ENCODE measurements at regions not wholly inside any gene's neighbourhood (a gene's known extent, or its start where the extent isn't known, plus 50 kb on each side); places are given as distances from the start of the nearest gene placed in this dataset.

GRCh38 chr15:31465083-31465955, 138.7 kb downstream of the KLF13 start:
- H3K36me3 ChIP-seq (ENCODE audit: low read depth), result no peaks in the 10 kb centered on the region
- H2AFZ ChIP-seq, result no peak overlapping the region
- DNase-seq, result no peak
- 54 to 57% methylated on average over 10 of the region's 10 CpGs for WGBS, 2 experiments (ENCODE audit: low coverage in 1 of 2, low lambda C conversion rate in 2 of 2, missing lambda C conversion rate in 2 of 2)
- no peak overlapping the region for H3K4me2 ChIP-seq (ENCODE audit: unreplicated experiment)
- H3K9me3 ChIP-seq (ENCODE audit: low read depth), result no peaks in the 10 kb centered on the region
- H3F3A ChIP-seq (ENCODE audit: insufficient read depth), result peaks cover 7% of the 10 kb centered on the region; the same call in 1 of the 2 replicates
- no peaks in the 10 kb centered on the region for H4K20me1 ChIP-seq (ENCODE audit: insufficient read depth)
- TF ChIP-seq EZH2phosphoT487 (IDR thresholded peaks at IDR 0.05; ENCODE audit: insufficient read depth, low read depth) (no peak), EZH2 (IDR thresholded peaks at IDR 0.05; ENCODE audit: insufficient read depth, poor library complexity, severe bottlenecking) (no peak)
- H3K4me3 ChIP-seq, result no peak overlapping the region
- H3K9me2 ChIP-seq (ENCODE audit: insufficient read depth), result no peaks in the 10 kb centered on the region
- H3K27me3 ChIP-seq (replicated peaks; ENCODE audit: insufficient read depth), result no peaks in the 10 kb centered on the region
- in situ Hi-C loops (cut with MboI), result no loop called here
- H3K4me1 ChIP-seq (ENCODE audit: insufficient read depth), result peaks cover 10% of the 10 kb centered on the region
- no peaks in the 10 kb centered on the region for H3K79me2 ChIP-seq (ENCODE audit: insufficient read depth)
- H3K9ac ChIP-seq, result no peak overlapping the region
- H3K27ac ChIP-seq, result no peak overlapping the region

GRCh38 chr15:31467361-31467760, 140.7 kb downstream of the KLF13 start:
- in situ Hi-C loops (cut with MboI), result no loop called here
- Histone ChIP-seq H3K4me3 (no peak overlapping the region), H3K27ac (no peak overlapping the region), H3K4me1 (ENCODE audit: insufficient read depth) (peaks cover 13% of the 10 kb centered on the region), H3F3A (ENCODE audit: insufficient read depth) (peaks cover 10% of the 10 kb centered on the region), H2AFZ (no peak overlapping the region), H3K9me2 (ENCODE audit: insufficient read depth) (no peaks in the 10 kb centered on the region), H4K20me1 (ENCODE audit: insufficient read depth) (no peaks in the 10 kb centered on the region), H3K27me3 (replicated peaks; ENCODE audit: insufficient read depth) (no peaks in the 10 kb centered on the region), H3K9ac (no peak overlapping the region), H3K79me2 (ENCODE audit: insufficient read depth) (no peaks in the 10 kb centered on the region), H3K9me3 (ENCODE audit: low read depth) (no peaks in the 10 kb centered on the region), H3K4me2 (ENCODE audit: unreplicated experiment) (no peak overlapping the region), H3K36me3 (ENCODE audit: low read depth) (no peaks in the 10 kb centered on the region)
- no peak for TF ChIP-seq EZH2 (IDR thresholded peaks at IDR 0.05; ENCODE audit: insufficient read depth, poor library complexity, severe bottlenecking)
- TF ChIP-seq EZH2phosphoT487 (IDR thresholded peaks at IDR 0.05; ENCODE audit: insufficient read depth, low read depth), result no peak
- no peak for DNase-seq
- 84 to 85% methylated on average over 7 of the region's 7 CpGs for WGBS, 2 experiments (ENCODE audit: low coverage in 1 of 2, low lambda C conversion rate in 2 of 2, missing lambda C conversion rate in 2 of 2)

- in situ Hi-C loops (cut with MboI), result no loop called here
- H3K9me2 ChIP-seq (ENCODE audit: insufficient read depth), result no peaks in the 10 kb centered on the region
These were observed 142.5 kb downstream of the KLF13 start for GRCh38 chr15:31468911-31469785.

GRCh38 chr15:31469786-31470525, 143.3 kb downstream of the KLF13 start:
- Histone ChIP-seq H3K4me2 (ENCODE audit: unreplicated experiment) (no peak overlapping the region), H3K4me3 (no peak overlapping the region), H3K9me2 (ENCODE audit: insufficient read depth) (no peaks in the 10 kb centered on the region), H2AFZ (no peak overlapping the region), H4K20me1 (ENCODE audit: insufficient read depth) (no peaks in the 10 kb centered on the region), H3K27ac (no peak overlapping the region), H3K79me2 (ENCODE audit: insufficient read depth) (no peaks in the 10 kb centered on the region), H3K27me3 (replicated peaks; ENCODE audit: insufficient read depth) (no peaks in the 10 kb centered on the region), H3K9ac (no peak overlapping the region), H3K36me3 (ENCODE audit: low read depth) (no peaks in the 10 kb centered on the region), H3K4me1 (ENCODE audit: insufficient read depth) (peaks cover 27% of the 10 kb centered on the region), H3F3A (ENCODE audit: insufficient read depth) (peaks cover 20% of the 10 kb centered on the region), H3K9me3 (ENCODE audit: low read depth) (no peaks in the 10 kb centered on the region)
- TF ChIP-seq EZH2 (IDR thresholded peaks at IDR 0.05; ENCODE audit: insufficient read depth, poor library complexity, severe bottlenecking) (no peak), EZH2phosphoT487 (IDR thresholded peaks at IDR 0.05; ENCODE audit: insufficient read depth, low read depth) (no peak)
- in situ Hi-C loops (cut with MboI), result no loop called here
- no peak for DNase-seq
- WGBS, 2 experiments (ENCODE audit: low coverage in 1 of 2, low lambda C conversion rate in 2 of 2, missing lambda C conversion rate in 2 of 2), result 69 to 71% methylated on average over 6 of the region's 6 CpGs

More at GRCh38 chr15:31468911-31469785, 142.5 kb downstream of the KLF13 start:
- H2AFZ ChIP-seq, result no peak overlapping the region
- peaks cover 27% of the 10 kb centered on the region for H3K4me1 ChIP-seq (ENCODE audit: insufficient read depth)
- H3K4me3 ChIP-seq, result no peak overlapping the region
- TF ChIP-seq EZH2phosphoT487 (IDR thresholded peaks at IDR 0.05; ENCODE audit: insufficient read depth, low read depth) (no peak), EZH2 (IDR thresholded peaks at IDR 0.05; ENCODE audit: insufficient read depth, poor library complexity, severe bottlenecking) (no peak)
- DNase-seq, result no peak
- no peaks in the 10 kb centered on the region for H3K79me2 ChIP-seq (ENCODE audit: insufficient read depth)
- H3K4me2 ChIP-seq (ENCODE audit: unreplicated experiment), result no peak overlapping the region
- H3K27me3 ChIP-seq (replicated peaks; ENCODE audit: insufficient read depth), result no peaks in the 10 kb centered on the region
- no peaks in the 10 kb centered on the region for H3K9me3 ChIP-seq (ENCODE audit: low read depth)
- H3K36me3 ChIP-seq (ENCODE audit: low read depth), result no peaks in the 10 kb centered on the region
- peaks cover 20% of the 10 kb centered on the region for H3F3A ChIP-seq (ENCODE audit: insufficient read depth)
- no peak overlapping the region for H3K9ac ChIP-seq
- no peak overlapping the region for H3K27ac ChIP-seq
- 84 to 88% methylated on average over 22 to 24 of the region's 24 CpGs for WGBS, 2 experiments (ENCODE audit: low coverage in 1 of 2, low lambda C conversion rate in 2 of 2, missing lambda C conversion rate in 2 of 2)
- no peaks in the 10 kb centered on the region for H4K20me1 ChIP-seq (ENCODE audit: insufficient read depth)

All from GM23248 (cell line).